ENCODE measurements at regions not wholly inside any gene's neighbourhood (a gene's known extent, or its start where the extent isn't known, plus 50 kb on each side); places are given as distances from the start of the nearest gene placed in this dataset.

DNA sequence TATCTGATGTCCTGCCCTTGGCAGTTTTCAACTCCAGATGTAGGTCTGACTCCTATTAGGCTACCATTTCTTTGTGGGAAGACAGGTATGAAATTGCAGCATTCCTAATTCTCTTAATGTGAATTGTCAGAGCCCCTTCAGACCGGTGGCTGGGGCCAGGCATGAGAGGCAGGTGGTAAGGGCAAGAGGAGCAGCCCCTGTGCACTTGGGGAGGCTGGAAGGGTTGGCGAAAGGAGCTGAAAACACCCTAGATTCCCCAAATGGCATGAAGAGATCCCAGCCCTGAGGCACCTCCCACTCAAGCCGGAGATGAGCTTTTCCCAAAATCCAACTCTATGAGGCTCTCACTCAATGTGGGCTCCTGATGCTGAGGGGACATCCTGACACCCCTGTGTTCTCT lies 453.2 kb downstream of the NR2F2 start:
- no peak overlapping the region for H3K4me3 ChIP-seq (ENCODE audit: low read length)
- TF ChIP-seq ZNF274 (IDR thresholded peaks at IDR 0.05; ENCODE audit: low read depth, low read length), result no peak

GRCh38 chr15:96790004-96790403 lies 459.5 kb downstream of the NR2F2 start:
- TF ChIP-seq ZNF274 (IDR thresholded peaks at IDR 0.05; ENCODE audit: low read depth, low read length), result no peak
- H3K4me3 ChIP-seq (ENCODE audit: low read length), result no peak overlapping the region

GRCh38 chr15:96792216-96792615 lies 461.7 kb downstream of the NR2F2 start:
- TF ChIP-seq ZNF274 (IDR thresholded peaks at IDR 0.05; ENCODE audit: low read depth, low read length), result no peak
- H3K4me3 ChIP-seq (ENCODE audit: low read length), result no peak overlapping the region

GRCh38 chr15:96796841-96797240 lies 466.3 kb downstream of the NR2F2 start:
- no peak for TF ChIP-seq ZNF274 (IDR thresholded peaks at IDR 0.05; ENCODE audit: low read depth, low read length)
- H3K4me3 ChIP-seq (ENCODE audit: low read length), result no peak overlapping the region

DNA sequence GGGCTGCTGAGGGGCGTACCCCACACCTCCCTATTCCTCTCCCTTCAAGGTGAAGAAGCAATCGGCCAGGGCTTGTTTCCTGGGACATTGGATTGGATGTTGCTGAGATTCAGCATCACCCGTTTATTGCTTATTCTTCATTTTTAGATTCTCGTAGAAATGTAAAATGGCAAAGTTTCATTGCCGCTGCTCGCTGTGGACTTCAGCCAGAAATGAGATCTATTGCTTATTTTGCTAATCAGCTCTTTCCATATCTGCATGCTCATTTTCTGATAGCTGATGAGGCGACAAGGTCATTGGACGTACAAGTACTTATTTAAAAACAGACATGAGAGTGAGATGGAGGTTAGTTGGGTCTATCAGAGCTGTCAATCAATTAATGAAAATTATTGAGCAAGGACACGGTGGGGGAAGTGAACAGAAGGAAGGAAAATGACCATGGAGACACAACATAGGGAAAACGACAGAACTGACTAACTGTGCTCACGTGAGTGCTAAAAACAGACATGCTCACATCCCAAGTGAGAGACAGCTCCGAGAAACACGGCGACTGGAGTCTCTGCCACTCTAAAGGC lies 471.2 kb downstream of the NR2F2 start:
- TF ChIP-seq ZNF274 (IDR thresholded peaks at IDR 0.05; ENCODE audit: low read depth, low read length), result no peak

DNA sequence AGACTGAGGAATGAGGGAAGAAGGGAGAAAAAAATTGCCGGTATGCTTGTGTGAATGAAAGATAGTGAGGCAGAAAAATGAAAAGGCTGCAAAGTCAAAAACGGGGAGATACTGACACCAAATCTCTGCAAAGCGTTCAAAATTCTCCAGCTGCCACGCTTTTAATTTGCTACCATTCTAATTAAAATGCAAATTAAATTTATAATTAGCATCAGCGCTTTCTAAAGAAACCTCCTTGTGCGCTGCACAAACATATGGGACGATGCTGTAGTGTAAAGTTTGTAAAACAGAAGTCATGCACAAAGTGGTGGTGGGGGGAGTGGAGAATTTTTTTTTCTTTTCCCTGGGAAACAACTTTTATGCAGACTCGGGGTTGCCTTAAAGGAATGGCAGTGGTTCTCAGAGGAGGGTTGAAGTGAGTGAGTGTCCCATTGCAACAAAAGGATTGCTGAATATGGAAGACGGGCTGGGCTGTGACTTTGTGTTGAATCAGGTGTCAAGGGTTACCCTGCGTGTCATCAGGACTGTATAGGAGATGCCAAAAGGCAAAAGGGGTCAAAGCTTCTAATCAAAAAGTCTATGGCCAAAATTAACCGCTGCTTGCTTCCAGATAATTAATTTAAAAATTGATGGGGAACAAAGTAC lies 472.2 kb downstream of the NR2F2 start:
- no peak overlapping the region for H3K4me3 ChIP-seq (ENCODE audit: low read length)
- no peak for TF ChIP-seq ZNF274 (IDR thresholded peaks at IDR 0.05; ENCODE audit: low read depth, low read length)

More for the DNA sequence above, 471.2 kb downstream of the NR2F2 start:
- no peak overlapping the region for H3K4me3 ChIP-seq (ENCODE audit: low read length)

GRCh38 chr15:96804754-96805153 lies 474.3 kb downstream of the NR2F2 start:
- no peak for TF ChIP-seq ZNF274 (IDR thresholded peaks at IDR 0.05; ENCODE audit: low read depth, low read length)
- no peak overlapping the region for H3K4me3 ChIP-seq (ENCODE audit: low read length)

DNA sequence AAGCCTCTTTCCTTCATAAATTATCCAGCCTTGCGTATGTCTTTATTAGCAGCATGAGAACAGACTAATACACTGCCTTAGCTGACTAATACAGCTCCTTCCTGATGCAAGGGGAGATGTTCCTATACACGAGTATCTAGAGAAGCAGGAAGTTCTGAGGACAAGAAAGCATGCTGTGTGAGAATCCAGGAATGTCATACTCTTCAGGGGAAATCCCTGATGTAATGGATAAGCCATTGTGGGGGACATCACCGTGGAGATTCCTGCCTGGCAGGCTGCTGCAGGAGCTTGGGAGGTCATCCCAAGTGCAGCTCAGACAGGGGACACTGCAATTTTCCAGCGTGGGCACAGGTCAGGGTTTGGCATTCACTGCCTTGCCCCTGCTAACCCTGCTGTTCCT lies 476.9 kb downstream of the NR2F2 start:
- TF ChIP-seq ZNF274 (IDR thresholded peaks at IDR 0.05; ENCODE audit: low read depth, low read length), result no peak
- no peak overlapping the region for H3K4me3 ChIP-seq (ENCODE audit: low read length)

DNA sequence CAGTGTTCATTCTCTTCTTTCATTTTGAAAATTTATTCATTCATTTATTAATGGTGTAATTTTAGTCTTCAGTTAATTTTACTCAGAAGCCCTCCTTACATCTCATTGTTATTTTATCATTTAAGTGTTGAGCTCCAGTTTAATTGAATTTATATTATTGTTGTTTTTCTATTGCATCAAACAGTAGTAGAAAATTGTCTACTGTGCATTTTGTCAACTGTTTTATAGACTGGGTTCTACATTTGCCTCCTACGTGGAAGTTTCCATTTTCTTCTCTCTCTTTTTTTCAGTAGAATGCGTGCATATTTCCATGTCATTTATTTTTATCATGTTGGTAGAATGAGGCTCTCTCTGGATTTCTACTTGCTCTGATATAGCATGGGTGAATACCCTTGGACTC lies 487.4 kb downstream of the NR2F2 start:
- H3K4me3 ChIP-seq (ENCODE audit: low read length), result no peak overlapping the region
- TF ChIP-seq ZNF274 (IDR thresholded peaks at IDR 0.05; ENCODE audit: low read depth, low read length), result no peak

DNA sequence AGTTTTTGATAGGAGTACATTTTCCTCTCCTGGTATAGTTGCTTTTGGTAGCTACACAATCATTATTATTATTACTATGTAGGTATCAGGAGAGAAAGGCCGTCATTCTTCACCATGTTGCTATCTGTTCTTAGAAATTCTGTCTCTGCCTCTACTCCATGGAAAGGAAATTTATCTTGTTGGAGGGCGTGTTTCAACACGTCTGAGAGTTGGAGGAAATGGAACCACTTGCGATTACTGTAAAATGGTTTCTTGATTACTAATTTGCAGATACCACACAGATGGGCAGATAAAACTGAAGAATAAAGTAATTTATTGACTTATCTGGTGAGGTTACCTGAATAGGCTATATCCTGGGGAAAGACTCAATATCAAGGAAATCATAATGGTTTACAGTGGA lies 488.4 kb downstream of the NR2F2 start:
- H3K4me3 ChIP-seq (ENCODE audit: low read length), result no peak overlapping the region
- TF ChIP-seq ZNF274 (IDR thresholded peaks at IDR 0.05; ENCODE audit: low read depth, low read length), result no peak

DNA sequence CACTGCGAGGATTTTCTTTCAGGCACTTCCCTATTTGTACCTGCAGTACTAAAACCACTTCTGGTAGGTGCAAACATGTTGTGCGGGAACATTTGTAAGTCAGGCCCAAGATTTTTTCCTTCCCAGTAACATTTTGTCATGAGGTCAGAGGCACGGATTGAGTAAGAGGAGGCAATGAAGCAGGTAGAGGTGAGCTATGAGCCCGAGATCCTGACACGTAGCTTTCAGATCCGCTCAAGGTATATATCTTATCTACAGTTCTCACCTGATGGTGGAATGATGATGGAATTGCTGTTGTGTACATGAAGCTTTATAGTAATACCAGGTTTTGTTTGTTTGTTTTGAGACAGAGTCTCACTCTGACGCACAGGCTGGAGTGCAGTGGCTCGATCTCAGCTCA lies 497.5 kb downstream of the NR2F2 start:
- TF ChIP-seq ZNF274 (IDR thresholded peaks at IDR 0.05; ENCODE audit: low read depth, low read length), result no peak
- H3K4me3 ChIP-seq (ENCODE audit: low read length), result no peak overlapping the region

- H3K4me3 ChIP-seq (ENCODE audit: low read length), result no peak overlapping the region
- no peak for TF ChIP-seq ZNF274 (IDR thresholded peaks at IDR 0.05; ENCODE audit: low read depth, low read length)
Measured at GRCh38 chr15:96837241-96837970, 506.9 kb downstream of the NR2F2 start.

- no peak for TF ChIP-seq ZNF274 (IDR thresholded peaks at IDR 0.05; ENCODE audit: low read depth, low read length)
- H3K4me3 ChIP-seq (ENCODE audit: low read length), result no peak overlapping the region
Measured at GRCh38 chr15:96838081-96838480, 507.6 kb downstream of the NR2F2 start.

DNA sequence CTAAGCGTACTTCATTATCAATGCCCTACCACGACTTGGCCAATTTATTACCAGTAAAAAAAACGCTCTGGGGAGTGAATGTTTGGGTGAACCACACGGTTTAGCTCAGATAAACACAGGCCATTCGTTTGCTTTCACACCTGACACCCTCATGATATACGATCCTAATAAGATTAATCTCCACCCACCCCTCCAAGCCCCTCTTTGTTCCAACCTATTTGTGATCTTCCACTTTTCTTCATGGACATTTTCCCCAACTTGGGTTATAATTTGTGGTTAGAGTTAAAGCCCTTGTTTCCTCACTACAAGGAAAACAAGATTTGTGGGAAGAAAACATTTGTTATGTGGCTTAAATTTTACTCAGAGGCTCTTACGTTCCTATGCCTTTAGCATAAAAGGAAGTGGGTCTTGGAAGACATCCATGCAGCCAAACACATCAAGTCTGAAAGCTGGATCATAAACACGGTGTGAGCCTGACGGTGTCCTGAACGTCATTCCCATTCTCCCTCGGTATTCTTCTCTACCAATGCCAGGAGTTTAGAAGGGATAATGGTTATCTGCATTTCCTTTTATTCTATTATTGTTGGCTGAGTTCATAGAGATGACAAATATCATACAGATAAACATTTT lies 518.9 kb downstream of the NR2F2 start:
- H3K4me3 ChIP-seq (ENCODE audit: low read length), result no peak overlapping the region
- TF ChIP-seq ZNF274 (IDR thresholded peaks at IDR 0.05; ENCODE audit: low read depth, low read length), result no peak

- no peak for TF ChIP-seq ZNF274 (IDR thresholded peaks at IDR 0.05; ENCODE audit: low read depth, low read length)
Measured at GRCh38 chr15:96851613-96852012, 521.1 kb downstream of the NR2F2 start.

More at GRCh38 chr15:96851613-96852012, 521.1 kb downstream of the NR2F2 start:
- no peak overlapping the region for H3K4me3 ChIP-seq (ENCODE audit: low read length)
